ENCODE measurements at regions not wholly inside any gene's neighbourhood (a gene's known extent, or its start where the extent isn't known, plus 50 kb on each side); places are given as distances from the start of the nearest gene placed in this dataset.
"Not testable (repeated sequence)": the region's sequence is repeated elsewhere in the genome, so short reads cannot be mapped to it uniquely, and the experiment has no call there.

DNA sequence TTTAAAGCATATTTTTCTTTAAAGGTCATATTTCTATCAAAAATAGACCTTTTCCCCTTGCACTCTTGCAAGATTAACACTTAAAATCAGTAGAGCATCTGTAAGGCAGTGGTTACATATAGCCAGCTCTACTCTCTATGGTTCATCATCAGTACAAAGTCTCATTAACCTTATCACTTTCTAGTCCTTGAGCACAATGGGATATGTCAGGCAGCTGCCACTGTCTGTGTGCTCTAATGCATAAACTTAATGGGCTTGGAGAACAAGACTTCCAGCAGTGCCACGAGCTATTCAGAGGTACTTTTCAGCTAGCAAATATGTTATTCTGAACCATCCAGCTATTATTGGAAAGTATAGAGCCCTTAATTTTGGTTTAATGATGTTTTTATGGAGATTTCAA is 393.7 kb downstream of the GASK1B start:
- DNase-seq (ENCODE audit: low spot score): no peak

DNA sequence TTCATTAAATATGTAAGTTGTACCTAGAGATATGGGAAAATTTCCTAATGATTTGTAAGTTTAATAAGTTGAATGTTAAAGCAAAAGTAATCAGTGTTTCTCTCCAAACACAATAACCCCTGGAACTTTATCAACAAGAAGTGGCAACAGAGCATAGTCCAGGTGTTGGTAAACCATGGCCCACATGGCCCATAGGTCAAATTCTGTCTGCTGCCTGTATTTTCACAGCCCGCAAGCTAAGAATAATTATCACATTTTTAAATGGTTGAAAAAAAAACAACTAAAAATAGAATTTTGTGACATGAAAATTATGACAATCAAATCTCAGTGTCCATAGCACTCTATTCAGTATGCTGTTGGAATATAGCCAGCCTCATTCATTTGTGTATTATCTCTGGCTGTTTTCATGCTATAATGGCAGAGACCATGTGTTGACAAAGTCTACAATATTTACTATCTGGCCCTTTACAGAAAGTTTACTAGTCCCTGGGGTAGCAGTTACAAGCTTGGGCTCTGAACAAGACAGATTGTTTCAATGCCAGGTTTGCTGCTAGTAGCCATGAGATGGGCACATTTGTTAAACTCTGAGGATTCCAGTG is 395.8 kb downstream of the GASK1B start:
- DNase-seq (ENCODE audit: low spot score): no peak

DNA sequence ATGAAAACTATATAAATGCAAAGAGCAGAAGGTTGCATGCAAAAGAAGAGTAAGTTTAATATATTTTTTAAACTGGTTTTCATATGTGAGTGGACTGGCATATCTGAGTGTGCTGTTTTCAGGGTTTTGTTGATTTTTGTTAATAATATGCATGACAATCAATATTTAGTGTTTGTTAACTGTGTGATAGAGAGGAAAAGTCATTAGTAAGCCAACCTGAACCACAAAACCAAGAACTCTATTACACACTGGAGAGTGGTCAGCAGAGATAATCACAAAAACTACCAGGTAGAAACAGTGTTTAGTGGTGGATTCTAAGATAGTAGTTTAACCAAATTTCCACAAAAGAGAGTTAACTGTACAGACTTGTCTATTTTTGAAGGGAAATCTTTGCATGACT is 396.9 kb downstream of the GASK1B start:
- DNase-seq (ENCODE audit: low spot score): no peak

DNA sequence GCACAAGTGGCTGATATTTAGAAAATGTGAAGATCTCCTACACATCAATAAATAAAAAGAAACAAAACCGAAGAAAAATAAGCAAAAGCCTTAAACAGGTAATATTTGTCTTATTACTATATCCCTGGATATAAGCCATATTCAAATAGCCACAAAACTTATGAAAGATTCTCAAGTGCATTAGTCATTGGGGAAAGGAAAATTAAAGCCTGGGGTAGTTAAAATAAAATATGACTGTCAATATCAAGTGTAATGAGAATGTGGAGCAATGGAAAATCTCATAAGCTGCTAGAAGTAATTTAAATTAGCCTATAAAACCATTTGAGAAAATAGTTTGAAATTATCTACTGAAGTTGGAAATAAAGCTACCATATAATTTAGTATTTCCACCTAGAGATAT is 399.9 kb downstream of the GASK1B start:
- no peak for DNase-seq (ENCODE audit: low spot score)

DNA sequence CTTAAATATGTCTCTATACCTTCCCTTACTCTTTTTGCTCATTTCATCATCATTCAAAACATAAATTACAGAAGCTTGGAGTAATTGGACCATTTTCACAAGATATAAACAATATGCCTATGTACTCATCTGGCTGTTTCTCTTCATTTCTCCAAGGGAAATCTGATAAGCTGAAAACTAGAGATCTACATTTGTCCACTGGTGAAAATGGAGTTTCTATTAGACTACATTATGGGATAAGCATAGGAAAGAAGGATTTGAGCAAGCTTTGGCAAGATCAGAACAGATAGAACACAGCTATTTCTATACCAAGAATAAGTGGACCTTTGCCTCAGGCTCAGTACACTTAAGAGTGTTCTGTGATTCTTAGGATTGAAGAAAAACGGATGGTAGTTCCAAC is 404.4 kb downstream of the GASK1B start:
- DNase-seq (ENCODE audit: low spot score): no peak

DNA sequence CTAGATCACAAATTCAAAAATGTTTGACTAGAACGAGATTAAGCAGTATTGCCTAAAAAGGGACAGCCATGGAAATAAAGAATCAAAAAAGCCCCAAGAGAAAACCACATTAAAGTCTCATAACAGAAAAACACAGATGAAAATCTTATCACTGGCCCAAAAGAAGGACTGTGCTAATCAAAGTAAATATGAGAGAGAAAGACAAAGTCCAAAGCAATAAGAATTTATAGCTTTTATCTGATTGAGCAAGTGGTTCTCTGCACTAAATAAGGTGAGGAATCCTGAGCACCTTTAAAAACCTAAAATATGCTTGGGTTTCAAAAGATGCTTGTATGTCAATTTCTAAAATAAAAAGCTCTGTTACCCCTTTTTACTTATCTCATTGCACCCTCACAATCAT is 409.3 kb downstream of the GASK1B start:
- DNase-seq (ENCODE audit: low spot score): no peak

DNA sequence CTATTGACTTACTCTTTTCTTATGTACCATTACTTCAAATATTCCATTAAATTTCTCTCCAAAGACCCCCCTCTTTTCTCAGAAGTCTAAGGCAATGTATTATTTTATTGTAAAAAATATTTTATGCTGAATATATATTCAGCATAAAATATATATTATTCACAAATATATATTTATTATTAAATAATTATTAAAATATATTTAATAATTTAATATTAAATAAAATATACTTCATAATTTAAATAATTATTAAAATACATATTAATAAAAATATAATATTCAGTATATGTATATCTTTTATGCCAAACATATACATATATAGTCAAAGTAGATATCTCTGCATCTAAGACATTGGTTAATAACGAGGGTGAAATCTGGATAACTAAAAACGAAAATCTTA is 418.4 kb downstream of the GASK1B start:
- DNase-seq (ENCODE audit: low spot score): no peak

DNA sequence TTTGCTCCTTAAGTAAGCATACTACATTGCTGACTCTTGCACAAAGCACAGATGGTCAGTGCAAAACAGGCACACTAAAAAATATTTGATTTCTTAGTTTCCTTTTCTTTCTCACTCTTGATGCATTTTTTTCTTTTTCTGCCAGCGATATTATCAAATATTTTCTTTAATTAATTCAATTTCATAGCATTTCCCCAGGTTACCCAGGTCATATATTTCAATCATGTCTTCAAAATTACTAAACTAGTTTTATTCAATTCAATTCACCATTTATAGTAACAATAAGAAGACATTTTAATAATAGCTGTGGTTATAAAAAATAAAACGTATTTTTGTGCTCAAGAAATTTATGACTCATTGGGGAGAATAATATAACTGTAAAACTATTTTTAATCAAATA is 421.2 kb downstream of the GASK1B start:
- no peak for DNase-seq (ENCODE audit: low spot score)

DNA sequence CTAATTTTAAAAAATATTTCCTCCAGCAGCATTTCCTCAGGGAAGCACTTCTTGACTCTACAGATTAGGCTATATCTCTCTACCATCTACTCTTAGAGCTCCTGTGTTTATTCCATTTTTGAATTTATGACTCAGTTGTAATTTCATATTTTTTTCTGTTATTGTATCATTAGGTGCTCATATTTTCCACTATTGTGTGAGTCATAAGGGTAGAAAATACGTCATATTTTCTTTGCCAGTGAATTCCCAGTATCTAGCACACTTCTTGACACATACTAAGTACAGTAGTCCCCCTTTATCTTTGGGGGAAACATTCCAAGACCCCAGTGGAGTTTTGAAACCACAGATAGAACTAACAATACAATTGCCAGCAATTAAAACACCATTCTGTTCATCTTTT is 431.2 kb downstream of the GASK1B start:
- DNase-seq (ENCODE audit: low spot score): no peak

DNA sequence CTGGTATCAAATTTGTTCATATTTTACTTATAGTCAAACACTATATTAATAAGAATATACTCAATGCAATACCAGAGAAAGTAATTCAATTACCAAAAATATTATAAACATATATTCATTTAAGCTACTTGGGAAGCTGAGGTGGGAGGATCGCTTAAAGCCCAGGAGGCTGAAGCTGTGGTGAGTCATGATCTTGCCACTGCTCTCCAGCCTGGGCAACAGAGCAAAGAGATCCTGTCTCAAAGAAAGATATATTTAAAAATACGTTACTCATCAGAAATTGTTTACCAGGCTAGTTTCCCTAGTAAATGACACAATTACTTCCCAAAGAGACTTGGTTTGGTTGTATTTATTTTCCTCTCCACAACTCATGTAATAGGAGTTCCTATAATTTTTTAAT is 433.6 kb downstream of the GASK1B start:
- no peak for DNase-seq (ENCODE audit: low spot score)

DNA sequence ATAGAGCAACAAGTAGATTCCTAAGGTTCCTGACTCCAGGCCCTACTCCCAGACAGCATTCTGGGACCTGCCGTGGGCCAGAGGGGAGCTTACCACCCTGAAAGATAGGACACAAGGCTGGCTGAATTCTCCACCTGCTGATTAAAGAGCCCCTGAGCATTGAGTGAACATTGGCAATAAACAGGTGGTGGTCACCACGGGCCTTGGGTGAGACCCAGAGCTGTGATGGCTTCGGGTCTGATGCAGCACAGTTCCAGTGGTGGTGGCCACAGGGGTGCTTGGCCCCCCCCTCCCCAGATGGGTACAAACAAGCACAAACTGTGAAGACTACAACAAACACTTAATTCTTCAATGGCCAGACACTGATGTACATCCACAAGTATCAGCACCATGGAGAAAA is 444.6 kb downstream of the GASK1B start:
- no peak for DNase-seq (ENCODE audit: low spot score)

DNA sequence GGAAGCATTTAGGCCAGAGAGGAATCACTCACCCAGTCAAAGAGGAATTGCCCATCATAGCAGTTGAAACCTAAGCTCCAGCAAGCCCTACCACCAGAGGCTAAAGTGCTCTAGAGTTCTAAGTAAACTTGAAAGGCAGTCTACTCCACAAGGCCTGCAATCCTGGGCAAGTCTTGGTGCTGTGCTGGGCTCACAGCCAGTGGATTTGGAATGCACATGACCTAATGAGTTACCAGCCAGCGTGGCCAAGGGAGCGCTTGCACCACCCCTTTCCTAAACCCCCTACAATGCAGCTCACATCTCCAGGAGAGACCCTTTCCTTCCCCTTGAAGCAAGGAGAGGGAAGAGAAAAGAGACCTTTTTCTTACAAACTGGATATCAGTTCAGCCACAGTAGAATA is 445.7 kb downstream of the GASK1B start:
- no peak for DNase-seq (ENCODE audit: low spot score)

DNA sequence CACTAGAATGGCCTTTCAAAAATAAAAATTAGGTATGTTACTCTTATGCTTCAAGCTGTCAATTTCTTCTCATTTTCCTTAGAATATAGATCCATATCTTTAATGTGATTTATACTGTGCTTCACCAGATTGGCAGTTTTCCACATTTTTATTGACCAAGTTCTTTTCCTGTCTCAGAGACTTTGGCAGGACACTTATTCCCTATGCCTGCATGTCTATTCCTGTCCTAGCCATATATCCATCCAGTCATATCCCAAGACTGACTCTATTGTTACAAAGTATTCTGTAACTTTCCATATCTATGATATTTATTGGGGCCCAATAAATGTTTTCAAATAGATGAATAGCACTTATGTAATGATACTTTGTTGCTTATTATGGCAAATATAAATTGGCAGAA is 450.7 kb downstream of the GASK1B start:
- DNase-seq (ENCODE audit: low spot score): no peak

DNA sequence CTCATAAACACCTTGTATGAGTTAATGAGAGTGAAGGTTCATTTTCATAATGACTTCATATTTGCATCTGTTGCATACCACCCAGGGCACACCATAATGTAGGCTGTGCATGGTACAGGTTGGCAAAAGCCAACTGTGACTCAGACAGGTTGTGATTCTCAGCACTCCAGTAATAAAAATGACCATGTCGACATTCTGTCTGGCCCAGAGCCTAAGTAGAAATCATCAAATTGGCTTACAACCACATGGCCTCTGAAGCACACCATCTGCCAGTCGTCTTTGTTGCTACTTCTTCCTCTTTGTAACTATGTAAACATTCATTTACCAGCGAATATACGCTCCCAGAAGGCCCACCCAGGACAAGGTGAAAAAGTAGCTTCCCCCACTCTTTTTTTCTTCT is 459.5 kb downstream of the GASK1B start:
- no peak for DNase-seq (ENCODE audit: low spot score)

DNA sequence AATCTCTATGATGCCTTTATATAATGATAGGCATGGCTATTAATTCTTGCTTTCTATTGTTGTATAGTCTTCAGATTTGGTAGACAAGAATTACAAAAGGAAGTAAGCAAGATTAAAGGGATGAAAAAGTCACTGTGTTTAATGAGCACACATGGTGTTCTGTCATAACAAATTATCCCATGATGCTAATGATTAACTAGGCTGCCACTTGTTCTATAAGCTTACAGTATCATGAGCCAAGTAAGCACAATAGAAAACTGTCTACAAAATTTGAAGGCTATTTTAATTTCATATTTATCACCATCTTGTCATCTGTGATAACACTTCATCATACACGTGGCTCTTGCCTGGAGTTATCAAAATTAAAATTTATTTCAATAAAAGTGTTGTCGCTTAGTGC is 466.7 kb downstream of the GASK1B start:
- DNase-seq (ENCODE audit: low spot score): no peak

DNA sequence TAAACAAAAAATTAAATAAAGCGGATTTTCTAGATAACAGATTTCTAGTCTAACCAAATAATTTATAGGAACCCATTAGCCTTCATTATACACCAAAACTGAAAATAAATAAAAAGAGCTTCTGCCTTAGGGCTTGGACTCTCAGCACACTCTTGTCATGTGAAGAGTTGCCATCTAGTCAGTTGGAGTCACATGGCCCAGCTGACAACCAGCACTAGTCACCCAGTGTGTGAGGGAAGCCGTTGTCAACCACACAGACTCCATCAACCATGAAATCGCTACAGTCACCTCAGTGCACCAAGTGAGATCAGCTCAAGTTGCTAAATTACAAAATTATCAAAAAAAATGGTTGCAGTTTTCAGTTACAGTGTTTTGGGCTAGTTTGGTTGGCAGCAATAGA is 470.0 kb downstream of the GASK1B start:
- no peak for DNase-seq (ENCODE audit: low spot score)

DNA sequence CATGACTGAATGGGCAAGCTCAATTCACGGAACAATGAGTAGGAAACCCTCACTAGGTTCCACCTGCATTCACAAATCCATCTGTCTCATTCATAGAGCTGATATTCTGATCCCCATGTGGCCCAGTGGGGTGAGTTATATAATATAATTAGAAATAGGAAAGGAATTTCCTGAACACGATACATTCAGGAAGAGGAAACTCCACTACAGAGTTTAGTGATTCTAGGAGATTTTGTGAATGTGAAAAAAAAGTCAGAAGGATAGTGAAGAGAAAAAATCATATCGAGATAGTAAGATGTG is 471.2 kb downstream of the GASK1B start:
- DNase-seq (ENCODE audit: low spot score): no peak

DNA sequence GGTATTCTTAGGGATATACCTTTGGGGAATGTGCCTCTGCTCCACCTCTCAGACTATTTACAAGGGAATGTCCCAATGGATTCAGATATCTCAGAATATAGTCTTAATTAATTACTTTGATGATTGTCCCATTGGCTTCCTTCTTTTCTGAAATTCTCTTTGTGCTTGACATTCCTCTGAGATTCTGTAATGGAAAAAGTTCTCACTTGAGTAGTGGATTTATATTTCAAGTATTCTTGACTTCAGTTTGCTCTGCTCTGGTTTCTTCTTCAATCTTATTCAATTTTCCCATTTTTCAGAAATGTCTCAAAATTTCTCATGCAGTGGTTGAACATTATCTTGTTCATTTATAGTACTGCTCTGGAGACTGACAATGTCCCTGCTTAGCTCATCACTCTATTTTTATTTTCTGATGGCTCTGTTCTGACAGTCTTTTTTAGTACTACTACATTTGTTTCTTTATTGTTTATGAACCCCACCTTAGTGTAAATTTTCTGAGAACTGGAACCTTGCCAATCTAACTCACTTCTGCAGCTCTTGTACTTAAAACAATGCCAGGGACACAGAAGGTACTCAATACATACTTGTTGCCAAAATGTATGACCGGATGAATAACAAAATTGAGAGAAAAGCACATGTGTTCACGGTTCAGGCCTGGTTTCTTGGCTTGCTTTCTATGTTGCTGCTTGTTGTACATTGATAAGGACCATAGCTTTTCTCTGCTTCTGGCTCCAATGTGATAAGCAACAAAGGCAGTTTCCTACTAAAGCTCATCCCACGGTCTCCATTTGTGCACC is 471.7 kb downstream of the GASK1B start:
- peak; percentile 11 for DNase-seq (ENCODE audit: low spot score)

DNA sequence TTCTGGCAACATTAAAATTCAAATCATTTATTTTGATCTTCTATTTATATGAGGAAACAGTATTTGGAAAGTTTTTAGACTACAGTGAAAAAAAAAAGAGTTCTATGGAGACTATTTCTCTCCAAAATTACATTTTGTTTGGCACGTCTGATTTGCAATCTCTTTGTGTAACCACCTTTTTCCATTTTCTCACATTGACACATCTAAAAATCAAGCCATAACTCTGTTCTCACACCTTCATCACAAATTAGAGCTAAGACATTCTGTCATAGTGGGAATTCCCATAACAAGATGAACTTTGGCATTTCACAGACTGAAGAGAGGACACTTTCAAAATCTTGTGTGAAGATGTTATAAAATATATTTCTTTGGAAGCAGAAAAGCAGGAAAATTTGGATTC is 468.9 kb downstream of the GRIA2 start:
- no peak for DNase-seq (ENCODE audit: low spot score)

DNA sequence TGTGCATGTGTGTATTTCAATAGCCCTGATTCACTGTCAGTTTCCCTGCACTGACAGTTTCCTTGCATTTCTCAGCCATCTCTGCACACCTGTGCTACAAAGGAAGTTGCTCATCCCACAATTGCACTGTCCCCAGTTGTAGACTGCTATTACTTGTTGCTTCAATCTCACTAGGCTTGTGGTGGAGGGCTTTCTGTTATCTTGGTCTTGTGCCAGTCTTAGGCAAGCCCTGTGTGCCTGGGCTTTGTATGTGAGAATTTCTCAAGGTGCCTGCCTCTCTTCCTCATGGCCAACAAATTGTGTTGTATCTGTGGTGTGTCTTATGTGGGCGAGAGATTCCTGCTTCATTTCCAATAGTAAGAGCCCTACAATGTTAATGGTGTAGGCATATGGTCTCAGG is 467.4 kb downstream of the GRIA2 start:
- no peak for DNase-seq (ENCODE audit: low spot score)

DNA sequence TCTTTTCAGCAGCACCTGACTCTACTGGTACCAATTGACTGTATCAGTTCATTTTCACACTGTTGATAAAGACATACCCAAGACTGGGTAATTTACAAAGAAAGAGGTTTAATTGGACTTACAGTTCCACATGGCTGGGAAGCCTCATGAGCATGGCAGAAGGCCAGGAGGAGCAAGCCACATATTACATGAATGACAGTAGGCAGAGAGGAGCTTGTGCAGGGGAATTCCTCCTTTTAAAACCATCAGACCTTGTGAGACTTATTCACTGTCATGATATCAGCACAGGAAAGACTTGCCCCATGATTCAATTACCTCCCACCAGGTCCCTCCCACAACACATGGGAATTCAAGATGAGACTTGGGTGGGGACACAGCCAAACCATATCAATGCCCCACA is 458.8 kb downstream of the GRIA2 start:
- DNase-seq (ENCODE audit: low spot score): not testable (repeated sequence)

DNA sequence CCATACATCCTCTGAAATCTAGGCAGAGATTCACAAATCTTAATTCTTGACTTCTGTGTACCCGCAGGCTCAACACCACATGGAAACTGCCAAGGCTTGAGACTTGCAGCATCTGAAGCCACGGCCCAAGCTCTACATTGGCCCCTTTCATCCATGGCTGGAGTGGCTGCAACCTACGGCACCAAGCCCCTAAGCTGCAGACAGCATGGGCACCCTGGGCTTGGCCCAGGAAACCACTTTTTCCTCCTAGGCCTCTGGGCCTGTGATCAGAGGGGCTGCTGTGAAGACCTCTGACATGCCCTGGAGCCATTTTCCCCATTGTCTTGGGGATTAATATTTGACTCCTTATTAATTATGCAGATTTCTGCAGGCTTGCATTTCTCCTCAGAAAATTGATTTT is 457.9 kb downstream of the GRIA2 start:
- DNase-seq (ENCODE audit: low spot score): no peak

DNA sequence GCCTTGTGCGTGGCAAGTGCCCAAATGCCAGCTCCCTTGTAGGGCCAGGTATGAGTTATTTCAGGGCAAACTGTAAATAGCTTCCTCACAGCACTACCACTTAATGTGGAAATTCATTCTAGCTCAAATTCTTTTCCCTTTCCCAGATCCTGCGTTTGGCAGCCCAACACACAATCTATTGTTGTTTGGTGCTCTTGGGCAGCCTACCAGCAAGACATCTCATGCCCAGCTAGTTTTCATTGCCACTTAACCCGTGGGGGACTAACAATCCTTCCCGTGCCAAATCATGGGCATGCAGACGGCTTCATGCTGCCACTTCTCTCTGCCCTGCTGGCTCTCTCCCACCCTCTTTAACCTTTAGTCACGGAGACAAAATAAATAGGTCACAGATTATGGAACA is 454.2 kb downstream of the GRIA2 start:
- peak; percentile 77 for DNase-seq (ENCODE audit: low spot score)

DNA sequence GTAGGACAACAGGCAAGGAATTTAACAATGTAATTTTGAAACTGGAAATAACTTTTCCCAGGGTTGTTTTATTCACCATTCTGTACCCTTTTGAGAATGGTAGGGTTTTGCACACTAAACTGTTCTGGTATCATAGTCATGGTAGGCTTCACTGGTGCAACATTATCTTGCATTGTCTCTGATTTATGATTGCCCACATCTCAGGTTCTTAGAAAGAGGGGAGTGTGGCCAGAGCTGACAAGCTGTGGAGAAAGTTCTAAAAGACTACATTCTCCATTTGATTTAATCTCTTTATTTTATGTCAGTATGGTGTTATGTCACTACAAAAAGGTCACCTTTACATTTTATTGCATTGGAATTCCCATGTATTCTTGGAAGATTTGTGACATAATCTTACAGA is 447.3 kb downstream of the GRIA2 start:
- no peak for DNase-seq (ENCODE audit: low spot score)

Measured in Ammon's horn (tissue), 1 donor.